Stimulated activated naive CD8-positive, alpha-beta T cell treated with anti-CD3 and anti-CD28 coated beads, Interleukin-15, amount 100 ng/mL, for 72 hours (primary cell): ENCODE measurements at regions not wholly inside any gene's neighbourhood (a gene's known extent, or its start where the extent isn't known, plus 50 kb on each side); places are given as distances from the start of the nearest gene placed in this dataset.

Experiments
- ATAC-seq: fragments of 150-1000 bp; cut with Tn5 transposase; 2 replicates; pipeline ENCODE4 v1.10.0; 2021; ENCODE audit warnings: mild to moderate bottlenecking, moderate library complexity
- DNase-seq, 2 donors: peaks; one replicate each; pipeline ENCODE4 v3.0.0; 2021 to 2022
- H3K27ac Mint-ChIP-seq, 2 donors: one replicate each; pipeline ENCODE4 v1.8.0; 2022; ENCODE audit warnings: mild to moderate bottlenecking in 2 of 2, mixed read lengths in 2 of 2, moderate library complexity in 2 of 2
- H3K27me3 Mint-ChIP-seq: one replicate; pipeline ENCODE4 v1.8.0; 2022; ENCODE audit warnings: mixed read lengths
- H3K4me1 Mint-ChIP-seq: one replicate; pipeline ENCODE4 v1.8.0; 2022; ENCODE audit warnings: mild to moderate bottlenecking, mixed read lengths
- H3K4me3 Mint-ChIP-seq, 2 donors: one replicate each; pipeline ENCODE4 v1.8.0; 2022; ENCODE audit warnings: mild to moderate bottlenecking in 2 of 2, mixed read lengths in 2 of 2, moderate library complexity in 1 of 2
- H3K9me3 Mint-ChIP-seq, 2 donors: one replicate each; pipeline ENCODE4 v1.8.0; 2022; ENCODE audit warnings: mixed read lengths in 2 of 2

DNA sequence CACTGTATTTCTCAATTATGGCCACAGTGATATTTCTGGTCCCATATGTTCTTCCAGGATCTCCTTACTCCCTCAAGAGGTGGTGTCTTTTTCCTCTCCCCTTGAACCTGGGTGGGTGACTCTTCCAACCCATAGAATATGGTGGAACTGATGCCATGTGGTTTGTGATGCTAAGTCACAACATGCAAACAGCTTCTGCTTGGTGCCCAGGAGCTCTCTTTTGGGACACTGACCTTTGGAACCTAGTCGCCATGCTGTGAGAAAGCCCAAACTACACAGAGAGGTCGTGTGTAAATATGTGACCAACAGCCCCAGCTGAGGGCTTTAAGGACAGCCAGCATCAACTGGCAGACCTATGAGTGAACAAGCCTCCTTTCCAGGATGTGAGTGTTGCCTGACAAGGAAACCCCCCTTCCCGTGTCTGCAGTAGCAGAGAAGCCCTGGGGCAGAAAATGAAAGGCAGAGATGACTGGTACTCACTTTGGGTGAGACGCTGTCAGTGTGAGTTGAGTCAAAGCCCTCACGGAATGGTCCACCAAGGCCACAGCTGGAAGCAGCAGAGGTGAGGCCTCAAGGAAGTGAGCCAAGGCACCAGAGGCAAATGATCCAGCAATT, 223.4 kb downstream of the BCOR start:
- DNase-seq (peak; percentile 72 to 89), ATAC-seq (peak; percentile 87)
- Mint-ChIP-seq H3K9me3 (no peaks in the 10 kb centered on the region), H3K27ac (peak overlapping the region; percentile 89 to 98), H3K4me3 (peak overlapping the region in 1 of 2 donors; percentile 24), H3K27me3 (no peaks in the 10 kb centered on the region), H3K4me1 (peaks cover 69% of the 10 kb centered on the region)

DNA sequence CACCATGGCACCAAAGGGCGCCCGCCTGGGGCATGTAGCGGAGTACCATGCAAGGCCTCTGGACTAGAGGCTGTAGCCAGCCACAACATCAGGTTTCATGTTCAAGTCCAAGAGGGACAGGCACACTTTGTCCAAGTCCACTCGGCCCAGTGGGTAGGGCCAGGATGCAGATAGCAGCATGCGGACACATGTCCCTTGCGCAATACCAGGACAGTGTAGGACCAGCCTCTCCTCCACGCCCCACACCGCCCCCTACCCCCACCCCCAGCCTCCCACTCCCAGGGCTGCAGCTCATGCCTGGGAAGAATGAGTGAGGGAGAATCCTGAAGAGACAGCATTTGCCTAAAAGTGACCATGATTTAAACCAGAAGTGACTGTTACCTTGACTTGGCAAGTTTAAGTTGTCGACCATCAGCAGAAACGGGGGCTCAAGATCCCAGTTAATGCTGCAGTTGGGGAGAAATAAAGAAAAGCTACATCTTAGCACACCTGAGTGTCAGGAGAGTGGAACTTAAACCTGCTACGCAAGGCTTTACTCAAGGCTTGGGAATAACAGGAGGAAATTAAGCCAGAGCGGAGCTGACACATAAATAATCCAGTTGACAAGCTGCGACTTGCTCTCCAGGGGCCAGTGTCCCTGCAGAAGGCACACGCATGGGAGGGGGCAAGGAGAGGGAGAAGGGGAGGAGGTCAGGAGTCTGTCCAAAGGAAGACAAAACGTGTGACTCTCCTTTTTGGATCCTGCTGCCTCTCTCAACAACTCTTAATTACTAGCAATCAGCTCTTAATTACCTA, 221.7 kb downstream of the BCOR start:
- no peaks in the 10 kb centered on the region for H3K27me3 Mint-ChIP-seq
- peaks cover 55% of the 10 kb centered on the region for H3K4me1 Mint-ChIP-seq
- H3K27ac Mint-ChIP-seq: no peak overlapping the region
- ATAC-seq: no peak
- H3K4me3 Mint-ChIP-seq: no peak overlapping the region
- no peak for DNase-seq
- no peaks in the 10 kb centered on the region for H3K9me3 Mint-ChIP-seq

- DNase-seq (no peak), ATAC-seq (no peak)
- H3K4me1 Mint-ChIP-seq: peaks cover 37% of the 10 kb centered on the region
- H3K4me3 Mint-ChIP-seq: no peak overlapping the region
- peaks cover under 1 to 2% of the 10 kb centered on the region in 2 donors for H3K9me3 Mint-ChIP-seq
- H3K27me3 Mint-ChIP-seq: no peaks in the 10 kb centered on the region
- no peak overlapping the region for H3K27ac Mint-ChIP-seq
Observed at GRCh38 chrX:39877905-39878304, 219.9 kb downstream of the BCOR start.

- Mint-ChIP-seq H3K4me3 (peak overlapping the region in 1 of 2 donors; percentile 21), H3K27me3 (peaks cover 20% of the 10 kb centered on the region), H3K4me1 (peaks cover 34% of the 10 kb centered on the region), H3K27ac (peak overlapping the region; percentile 13 to 56), H3K9me3 (peaks cover 5 to 13% of the 10 kb centered on the region in 2 donors)
- peak; percentile 47 to 62 for DNase-seq
- peak; percentile 97 for ATAC-seq
Observed at GRCh38 chrX:39883666-39884065, 214.1 kb downstream of the BCOR start.

GRCh38 chrX:39886282-39886681, 211.5 kb downstream of the BCOR start:
- H3K27ac Mint-ChIP-seq: no peak overlapping the region
- peaks cover 49% of the 10 kb centered on the region for H3K4me1 Mint-ChIP-seq
- peaks cover 5 to 13% of the 10 kb centered on the region in 2 donors for H3K9me3 Mint-ChIP-seq
- DNase-seq (no peak), ATAC-seq (no peak)
- no peak overlapping the region for H3K4me3 Mint-ChIP-seq
- peaks cover 20% of the 10 kb centered on the region for H3K27me3 Mint-ChIP-seq

DNA sequence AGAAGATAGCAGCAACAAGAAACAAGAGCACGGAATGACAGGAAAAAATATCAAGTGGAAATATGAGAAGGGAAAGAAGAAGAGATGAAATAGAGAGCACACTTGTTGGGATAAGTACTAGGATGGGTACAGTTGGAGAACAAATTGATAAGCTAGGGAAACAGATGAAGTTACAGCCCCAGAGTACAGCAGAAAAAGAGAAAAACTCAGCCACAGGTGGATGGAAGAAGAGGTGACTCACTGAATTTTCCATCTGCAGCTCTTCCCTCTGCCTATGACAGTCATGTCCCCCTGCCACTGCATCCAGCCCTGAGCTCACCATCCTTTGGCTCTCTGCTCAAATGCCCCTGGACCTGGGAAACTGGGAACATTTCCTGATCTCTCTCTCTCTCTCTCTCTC, 209.0 kb downstream of the BCOR start:
- Mint-ChIP-seq H3K4me3 (no peak overlapping the region), H3K27ac (peak overlapping the region in 1 of 2 donors; percentile 26)

GRCh38 chrX:39889704-39890103, 208.1 kb downstream of the BCOR start:
- peaks cover 46% of the 10 kb centered on the region for H3K4me1 Mint-ChIP-seq
- no peak for DNase-seq
- no peak overlapping the region for H3K4me3 Mint-ChIP-seq
- no peaks in the 10 kb centered on the region for H3K9me3 Mint-ChIP-seq
- ATAC-seq: no peak
- no peak overlapping the region for H3K27ac Mint-ChIP-seq
- peaks cover 20% of the 10 kb centered on the region for H3K27me3 Mint-ChIP-seq

More for the DNA sequence above, 209.0 kb downstream of the BCOR start:
- Mint-ChIP-seq H3K27me3 (peaks cover 20% of the 10 kb centered on the region), H3K4me1 (peaks cover 56% of the 10 kb centered on the region), H3K9me3 (peaks cover 0 to 5% of the 10 kb centered on the region in 2 donors)
- DNase-seq: no peak
- ATAC-seq: no peak

- no peak overlapping the region for H3K4me3 Mint-ChIP-seq
- DNase-seq (no peak), ATAC-seq (no peak)
- H3K27ac Mint-ChIP-seq: no peak overlapping the region
- no peaks in the 10 kb centered on the region for H3K9me3 Mint-ChIP-seq
- H3K27me3 Mint-ChIP-seq: peaks cover 18% of the 10 kb centered on the region
- peaks cover 45% of the 10 kb centered on the region for H3K4me1 Mint-ChIP-seq
Observed at GRCh38 chrX:39890807-39891206, 207.0 kb downstream of the BCOR start.

- Mint-ChIP-seq H3K27me3 (peaks cover 8% of the 10 kb centered on the region), H3K27ac (no peak overlapping the region), H3K4me1 (peaks cover 45% of the 10 kb centered on the region), H3K4me3 (no peak overlapping the region), H3K9me3 (no peaks in the 10 kb centered on the region)
- ATAC-seq: no peak
- no peak for DNase-seq
Observed at GRCh38 chrX:39891781-39892180, 206.0 kb downstream of the BCOR start.

- ATAC-seq: no peak
- Mint-ChIP-seq H3K4me1 (peaks cover 29% of the 10 kb centered on the region), H3K4me3 (no peak overlapping the region), H3K27me3 (no peaks in the 10 kb centered on the region), H3K9me3 (no peaks in the 10 kb centered on the region), H3K27ac (no peak overlapping the region)
- DNase-seq: no peak
Observed at GRCh38 chrX:39893417-39894338, 204.1 kb downstream of the BCOR start.

GRCh38 chrX:39894683-39895082, 203.1 kb downstream of the BCOR start:
- ATAC-seq: no peak
- H3K27me3 Mint-ChIP-seq: no peaks in the 10 kb centered on the region

GRCh38 chrX:39895218-39896110, 202.3 kb downstream of the BCOR start:
- H3K9me3 Mint-ChIP-seq: no peaks in the 10 kb centered on the region
- H3K27ac Mint-ChIP-seq: no peak overlapping the region
- DNase-seq: no peak

More at GRCh38 chrX:39894683-39895082, 203.1 kb downstream of the BCOR start:
- peaks cover 23% of the 10 kb centered on the region for H3K4me1 Mint-ChIP-seq
- no peak overlapping the region for H3K27ac Mint-ChIP-seq
- no peak for DNase-seq
- H3K4me3 Mint-ChIP-seq: no peak overlapping the region
- no peaks in the 10 kb centered on the region for H3K9me3 Mint-ChIP-seq

GRCh38 chrX:39896951-39897740, 200.6 kb downstream of the BCOR start:
- H3K27me3 Mint-ChIP-seq: peaks cover 7% of the 10 kb centered on the region

More at GRCh38 chrX:39895218-39896110, 202.3 kb downstream of the BCOR start:
- Mint-ChIP-seq H3K27me3 (no peaks in the 10 kb centered on the region), H3K4me3 (no peak overlapping the region), H3K4me1 (peaks cover 19% of the 10 kb centered on the region)
- no peak for ATAC-seq

DNA sequence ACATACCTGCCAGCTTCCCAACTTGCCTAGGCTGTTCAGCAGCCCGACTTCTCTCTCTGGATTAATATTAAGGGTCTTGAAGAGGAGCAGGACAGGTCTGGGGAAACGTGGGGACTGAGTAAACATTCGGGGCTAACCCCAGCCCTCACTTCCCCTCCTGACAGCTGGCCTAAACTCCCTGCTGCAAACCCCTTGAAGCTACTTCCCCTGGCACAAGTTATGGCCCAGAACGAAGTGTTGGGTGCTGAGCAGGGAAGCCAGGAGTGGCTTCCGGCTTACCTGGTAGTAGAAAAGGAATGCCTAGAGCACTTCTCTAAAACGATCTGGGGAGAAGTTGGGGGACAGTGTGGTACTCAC, 200.0 kb downstream of the BCOR start:
- no peak overlapping the region for H3K4me3 Mint-ChIP-seq
- H3K27me3 Mint-ChIP-seq: peaks cover 8% of the 10 kb centered on the region
- ATAC-seq (no peak), DNase-seq (no peak)
- peaks cover 6% of the 10 kb centered on the region for H3K4me1 Mint-ChIP-seq
- no peaks in the 10 kb centered on the region for H3K9me3 Mint-ChIP-seq
- H3K27ac Mint-ChIP-seq: peak overlapping the region in 1 of 2 donors; percentile 42

More at GRCh38 chrX:39896951-39897740, 200.6 kb downstream of the BCOR start:
- DNase-seq (no peak), ATAC-seq (no peak)
- Mint-ChIP-seq H3K4me1 (peaks cover 6% of the 10 kb centered on the region), H3K4me3 (no peak overlapping the region), H3K9me3 (no peaks in the 10 kb centered on the region), H3K27ac (no peak overlapping the region)
